K562 (cell line): ENCODE measurements at regions not wholly inside any gene's neighbourhood (a gene's known extent, or its start where the extent isn't known, plus 50 kb on each side); places are given as distances from the start of the nearest gene placed in this dataset.

Experiments used
- ATAC-seq: fragments of 200-7000 bp; cut with Tn5 transposase; 3 replicates; pipeline ENCODE4 v1.9.1; 2020; ENCODE audit warnings: moderate library complexity
- BruUV-seq: library from RNA; stranded (reverse); fragments of 400-500 nt; replicated peaks from 2 replicates; lab custom pipeline; 2021; lab: Mats Ljungman, UMichigan
- CTCF ChIA-PET: fragments of 300-600 bp; formaldehyde crosslinking; extraction: SDS; loops from one replicate; lab custom pipeline; 2021; ENCODE audit warnings: low intra/inter-chr PET ratio; lab: Yijun Ruan, JAX
- POLR2A ChIA-PET: fragments of 300-600, 350-650 bp; sonication (Branson Sonifier 250); formaldehyde crosslinking; extraction: SDS; loops from one replicate; lab custom pipeline; 2021; ENCODE audit warnings: antibody characterized with exemption, inconsistent platforms; lab: Yijun Ruan, JAX
- DNase-seq, 4 experiments: peaks; one replicate each; pipeline versions ENCODE4 v3.0.0 to v3.0.0-alpha.2; 2011 to 2018; ENCODE audit warnings: low spot score in 3 of 4, mixed read lengths in 3 of 4; ENCODE audit errors: extremely low read depth in 1 of 4
- FAIRE-seq: peaks from 2 replicates; lab custom pipeline; 2011; peaks lifted over from hg19 to GRCh38; lab: Jason Lieb, UNC
- H2AFZ ChIP-seq: 2 replicates; pipeline ENCODE4 v1.6.0; 2011; ENCODE audit warnings: low read depth, low read length, control low read depth, inconsistent platforms
- H3K27ac ChIP-seq: fragments of 200-600 bp; 3 replicates; pipeline ENCODE4 v1.8.0; 2011; ENCODE audit warnings: low read depth, mild to moderate bottlenecking, control low read depth, inconsistent platforms, low read length, moderate library complexity, mixed read lengths; ENCODE audit errors: extremely low read depth
- H3K27me3 ChIP-seq, 2 experiments: fragments of 300-600 bp in 1 of 2; 2 replicates in 1 of 2; 3 replicates in 1 of 2; pipeline versions ENCODE4 v1.6.0 to v1.8.0; 2011; ENCODE audit warnings: inconsistent platforms in 2 of 2, low read length in 2 of 2, mild to moderate bottlenecking in 1 of 2, mixed read lengths in 1 of 2, moderate library complexity in 1 of 2; ENCODE audit not compliant: control insufficient read depth in 2 of 2, insufficient read depth in 2 of 2
- H3K36me3 ChIP-seq: fragments of 300-600 bp; 3 replicates; pipeline ENCODE4 v1.8.0; 2011; ENCODE audit warnings: mild to moderate bottlenecking, low read length, inconsistent platforms; ENCODE audit not compliant: control insufficient read depth, insufficient read depth
- H3K4me1 ChIP-seq, 2 experiments: fragments of 200-600 bp in 1 of 2; replicated peaks in 1 of 2; 2 replicates in 1 of 2; 3 replicates in 1 of 2; pipeline versions ENCODE4 v1.5.1 to v1.8.0; 2011; ENCODE audit warnings: inconsistent platforms in 2 of 2, low read length in 2 of 2, mild to moderate bottlenecking in 1 of 2, mixed read lengths in 1 of 2, moderate library complexity in 1 of 2; ENCODE audit not compliant: control insufficient read depth in 2 of 2, insufficient read depth in 2 of 2
- H3K4me2 ChIP-seq: 2 replicates; pipeline ENCODE4 v1.6.1; 2011; ENCODE audit warnings: low read length, control low read depth, inconsistent platforms, mixed read lengths; ENCODE audit not compliant: insufficient read depth
- H3K4me3 ChIP-seq: fragments of 200-600 bp; sonication (generic), shearing (Covaris generic); 2 replicates; pipeline ENCODE4 v1.5.1; 2016; ENCODE audit warnings: control low read depth, inconsistent platforms
- H3K79me2 ChIP-seq: fragments of 200-600 bp; 3 replicates; pipeline ENCODE4 v1.8.0; 2011; ENCODE audit warnings: low read length, inconsistent platforms; ENCODE audit not compliant: control insufficient read depth, insufficient read depth
- H3K9ac ChIP-seq, 2 experiments: 2 replicates each; pipeline versions ENCODE4 v1.6.0 to v1.6.1; 2011; ENCODE audit warnings: low read depth in 2 of 2, low read length in 2 of 2, control low read depth in 1 of 2, inconsistent platforms in 1 of 2, mild to moderate bottlenecking in 1 of 2, mixed read lengths in 1 of 2; ENCODE audit not compliant: insufficient read depth in 1 of 2
- H3K9me1 ChIP-seq: one replicate; pipeline ENCODE4 v1.6.0; 2011; ENCODE audit warnings: inconsistent platforms, mild to moderate bottlenecking, low read length, moderate library complexity; ENCODE audit not compliant: control insufficient read depth, insufficient read depth
- H3K9me3 ChIP-seq: replicated peaks from 2 replicates; pipeline ENCODE4 v1.5.1; 2011; ENCODE audit warnings: low read depth, low read length, inconsistent platforms; ENCODE audit not compliant: control insufficient read depth, insufficient read depth
- H4K20me1 ChIP-seq: replicated peaks from 2 replicates; pipeline ENCODE4 v1.6.1; 2011; ENCODE audit warnings: low read length, inconsistent platforms, mixed read lengths; ENCODE audit not compliant: control insufficient read depth, insufficient read depth
- SMAD1 ChIP-seq: fragments of 150-350 bp; IDR thresholded peaks from 2 replicates; pipeline ENCODE4 v1.6.1; 2014; ENCODE audit warnings: low read length, low read depth; ENCODE audit not compliant: partially characterized antibody
- STAT5A ChIP-seq: IDR thresholded peaks from 2 replicates; pipeline ENCODE4 v1.6.1; 2012; ENCODE audit warnings: low read length, inconsistent platforms, borderline replicate concordance
- WGBS: fragments of 100-300 bp; shearing (Covaris generic); methylation state at CpG from one replicate; pipeline ENCODE4 v1.1.6; 2016; ENCODE audit warnings: low coverage, mixed read lengths; ENCODE audit not compliant: insufficient coverage; ENCODE audit errors: missing lambda C conversion rate; 5-methylcytosine and 5-hydroxymethylcytosine counted together
- in situ Hi-C: fragments of 300-500 bp; cut with MboI; formaldehyde crosslinking; loops from 4 replicates; pipeline ENCODE4 v1.15.0; 2018; ENCODE audit warnings: inconsistent platforms, mixed read lengths
- intact Hi-C: fragments of 100-400 bp; cut with micrococcal nuclease; formaldehyde crosslinking; loops from 2 replicates; pipeline ENCODE4 v1.14.2; 2022
- TF ChIP-seq, protein P1 (sequence below), 3 experiments: IDR thresholded peaks in 2 of 3; conservative IDR thresholded peaks in 1 of 3; 2 replicates each; pipeline ENCODE4 v1.5.1; 2011 to 2012; ENCODE audit warnings: low read length in 3 of 3, mild to moderate bottlenecking in 3 of 3, control low read depth in 2 of 3, improper control_type of control experiment in 1 of 3, inconsistent platforms in 1 of 3, low read depth in 1 of 3, mixed read lengths in 1 of 3, moderate library complexity in 1 of 3; ENCODE audit not compliant: insufficient read depth in 2 of 3
- TF ChIP-seq, protein P2 (sequence below): sonication (generic); formaldehyde crosslinking; IDR thresholded peaks from 2 replicates; pipeline ENCODE4 v1.8.1; 2023; ENCODE audit warnings: missing genetic modification reagents, mild to moderate bottlenecking, borderline replicate concordance

DNA sequence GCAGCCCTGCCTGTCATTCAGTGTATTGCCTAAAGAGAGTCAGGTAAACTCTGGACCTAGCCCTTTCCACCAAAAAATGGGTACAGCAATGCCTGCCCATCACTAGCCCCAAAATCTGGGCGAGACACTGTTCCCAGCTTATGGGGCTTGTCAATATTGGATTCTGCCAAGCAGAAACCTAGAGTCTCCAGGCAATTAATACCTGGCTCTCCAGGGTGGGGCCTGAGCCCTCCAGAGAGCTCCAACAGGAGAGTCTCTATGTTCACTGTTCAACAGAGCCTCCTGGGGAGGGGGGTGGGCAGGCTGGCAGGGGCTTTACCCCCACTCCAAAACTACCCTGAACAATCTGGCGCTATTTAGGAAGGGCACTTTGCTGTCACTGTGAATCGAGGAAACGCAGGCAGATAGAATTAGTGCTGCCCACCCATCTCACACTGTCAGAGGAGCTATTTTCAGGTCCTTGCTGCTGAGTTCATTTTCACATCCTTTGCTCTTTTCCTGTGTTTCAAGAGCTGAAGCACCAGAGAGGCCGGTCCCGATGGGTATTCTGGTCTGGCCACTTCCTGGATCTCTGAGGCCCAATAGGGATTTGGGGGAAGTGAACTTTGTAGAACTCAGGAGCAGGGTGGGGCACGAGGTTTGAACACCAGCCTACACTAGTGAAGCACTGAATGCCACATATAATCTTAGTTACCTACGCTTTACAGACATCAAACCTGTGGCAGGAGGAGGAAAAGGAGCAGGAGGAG, 121.8 kb downstream of the C5orf15 start:
- WGBS: 0% methylated on average over 8 of the region's 8 CpGs
- H3K27me3 ChIP-seq: peaks cover 16 to 74% of the 10 kb centered on the region in 2 experiments
- no peaks in the 10 kb centered on the region for H3K4me1 ChIP-seq
- no peak overlapping the region for H3K27ac ChIP-seq
- no peaks in the 10 kb centered on the region for H3K36me3 ChIP-seq
- no peaks in the 10 kb centered on the region for H3K9me1 ChIP-seq
- TF ChIP-seq, protein P1, sequence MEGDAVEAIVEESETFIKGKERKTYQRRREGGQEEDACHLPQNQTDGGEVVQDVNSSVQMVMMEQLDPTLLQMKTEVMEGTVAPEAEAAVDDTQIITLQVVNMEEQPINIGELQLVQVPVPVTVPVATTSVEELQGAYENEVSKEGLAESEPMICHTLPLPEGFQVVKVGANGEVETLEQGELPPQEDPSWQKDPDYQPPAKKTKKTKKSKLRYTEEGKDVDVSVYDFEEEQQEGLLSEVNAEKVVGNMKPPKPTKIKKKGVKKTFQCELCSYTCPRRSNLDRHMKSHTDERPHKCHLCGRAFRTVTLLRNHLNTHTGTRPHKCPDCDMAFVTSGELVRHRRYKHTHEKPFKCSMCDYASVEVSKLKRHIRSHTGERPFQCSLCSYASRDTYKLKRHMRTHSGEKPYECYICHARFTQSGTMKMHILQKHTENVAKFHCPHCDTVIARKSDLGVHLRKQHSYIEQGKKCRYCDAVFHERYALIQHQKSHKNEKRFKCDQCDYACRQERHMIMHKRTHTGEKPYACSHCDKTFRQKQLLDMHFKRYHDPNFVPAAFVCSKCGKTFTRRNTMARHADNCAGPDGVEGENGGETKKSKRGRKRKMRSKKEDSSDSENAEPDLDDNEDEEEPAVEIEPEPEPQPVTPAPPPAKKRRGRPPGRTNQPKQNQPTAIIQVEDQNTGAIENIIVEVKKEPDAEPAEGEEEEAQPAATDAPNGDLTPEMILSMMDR (IDR thresholded peaks at IDR 0.05 in 2 of 3, conservative IDR thresholded peaks at IDR 0.05 in 1 of 3; ENCODE audit: insufficient read depth in 2 of 3, low read depth in 1 of 3, low read length in 3 of 3): no peak
- TF ChIP-seq, protein P2, sequence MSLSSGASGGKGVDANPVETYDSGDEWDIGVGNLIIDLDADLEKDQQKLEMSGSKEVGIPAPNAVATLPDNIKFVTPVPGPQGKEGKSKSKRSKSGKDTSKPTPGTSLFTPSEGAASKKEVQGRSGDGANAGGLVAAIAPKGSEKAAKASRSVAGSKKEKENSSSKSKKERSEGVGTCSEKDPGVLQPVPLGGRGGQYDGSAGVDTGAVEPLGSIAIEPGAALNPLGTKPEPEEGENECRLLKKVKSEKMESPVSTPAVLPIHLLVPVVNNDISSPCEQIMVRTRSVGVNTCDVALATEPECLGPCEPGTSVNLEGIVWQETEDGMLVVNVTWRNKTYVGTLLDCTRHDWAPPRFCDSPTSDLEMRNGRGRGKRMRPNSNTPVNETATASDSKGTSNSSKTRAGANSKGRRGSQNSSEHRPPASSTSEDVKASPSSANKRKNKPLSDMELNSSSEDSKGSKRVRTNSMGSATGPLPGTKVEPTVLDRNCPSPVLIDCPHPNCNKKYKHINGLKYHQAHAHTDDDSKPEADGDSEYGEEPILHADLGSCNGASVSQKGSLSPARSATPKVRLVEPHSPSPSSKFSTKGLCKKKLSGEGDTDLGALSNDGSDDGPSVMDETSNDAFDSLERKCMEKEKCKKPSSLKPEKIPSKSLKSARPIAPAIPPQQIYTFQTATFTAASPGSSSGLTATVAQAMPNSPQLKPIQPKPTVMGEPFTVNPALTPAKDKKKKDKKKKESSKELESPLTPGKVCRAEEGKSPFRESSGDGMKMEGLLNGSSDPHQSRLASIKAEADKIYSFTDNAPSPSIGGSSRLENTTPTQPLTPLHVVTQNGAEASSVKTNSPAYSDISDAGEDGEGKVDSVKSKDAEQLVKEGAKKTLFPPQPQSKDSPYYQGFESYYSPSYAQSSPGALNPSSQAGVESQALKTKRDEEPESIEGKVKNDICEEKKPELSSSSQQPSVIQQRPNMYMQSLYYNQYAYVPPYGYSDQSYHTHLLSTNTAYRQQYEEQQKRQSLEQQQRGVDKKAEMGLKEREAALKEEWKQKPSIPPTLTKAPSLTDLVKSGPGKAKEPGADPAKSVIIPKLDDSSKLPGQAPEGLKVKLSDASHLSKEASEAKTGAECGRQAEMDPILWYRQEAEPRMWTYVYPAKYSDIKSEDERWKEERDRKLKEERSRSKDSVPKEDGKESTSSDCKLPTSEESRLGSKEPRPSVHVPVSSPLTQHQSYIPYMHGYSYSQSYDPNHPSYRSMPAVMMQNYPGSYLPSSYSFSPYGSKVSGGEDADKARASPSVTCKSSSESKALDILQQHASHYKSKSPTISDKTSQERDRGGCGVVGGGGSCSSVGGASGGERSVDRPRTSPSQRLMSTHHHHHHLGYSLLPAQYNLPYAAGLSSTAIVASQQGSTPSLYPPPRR (CRISPR knock-in tag): no peak
- TF ChIP-seq STAT5A: no peak
- TF ChIP-seq SMAD1: no peak
- TF ChIP-seq, all 486 proteins: peak for 0
- no peak overlapping the region for H3K4me3 ChIP-seq
- no peak overlapping the region for H2AFZ ChIP-seq
- intact Hi-C loops (no loop called here), in situ Hi-C loops (no loop called here)
- no peak overlapping the region for H3K4me2 ChIP-seq
- DNase-seq (no peak), ATAC-seq (no peak), FAIRE-seq (no peak)
- CTCF ChIA-PET: no interaction called here
- no peak overlapping the region for H3K9ac ChIP-seq
- BruUV-seq: no TSS peak
- H3K9me3 ChIP-seq: no peaks in the 10 kb centered on the region
- H3K79me2 ChIP-seq: no peaks in the 10 kb centered on the region
- POLR2A ChIA-PET: interaction anchor here (0.6 to 0.8 kb wide), 2 partner anchors 10 to 18 kb away, joined by 3 read pairs; no protein-coding TSS in a partner anchor
- H4K20me1 ChIP-seq: 0 out of 2 replicates have a peak, but pooled peaks cover 3% of the 10 kb centered on the region
